ENCODE measurements at regions not wholly inside any gene's neighbourhood (a gene's known extent, or its start where the extent isn't known, plus 50 kb on each side); places are given as distances from the start of the nearest gene placed in this dataset.

DNA sequence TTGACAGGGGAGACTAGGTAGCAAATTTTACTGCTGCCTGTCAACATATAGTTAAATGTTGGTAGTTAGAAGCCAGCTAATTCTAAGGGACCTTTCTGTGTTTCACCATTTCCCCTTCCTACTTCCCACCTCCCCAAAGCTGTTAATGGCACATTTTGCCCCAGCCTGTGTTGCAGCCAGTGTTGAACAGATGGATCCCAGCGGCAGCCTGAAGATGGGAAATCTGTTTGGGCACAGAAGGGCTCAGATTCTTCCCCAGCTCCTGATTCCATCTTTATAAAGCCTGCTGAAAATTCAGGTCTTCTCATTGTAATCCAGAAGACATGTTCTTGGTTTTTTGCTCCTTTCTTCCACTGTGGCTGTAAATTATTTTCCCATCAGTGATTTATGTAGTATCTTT, 89.0 kb downstream of the SPRY1 start:
- Histone ChIP-seq H3K27me3 (ENCODE audit: insufficient read depth in 3 of 3, low read length in 2 of 3) (no peaks in the 10 kb centered on the region), H3K27ac (no peak overlapping the region), H3K36me3 (ENCODE audit: insufficient read depth in 1 of 2, low read depth in 1 of 2) (no peaks in the 10 kb centered on the region), H3K9me3 (no peaks in the 10 kb centered on the region), H3K4me3 (no peak overlapping the region), H3K4me1 (no peaks in the 10 kb centered on the region)
- 56 to 71% (median 68%) methylated on average over 1 of the region's 1 CpG for WGBS, 3 donors
- TF ChIP-seq, protein P1, sequence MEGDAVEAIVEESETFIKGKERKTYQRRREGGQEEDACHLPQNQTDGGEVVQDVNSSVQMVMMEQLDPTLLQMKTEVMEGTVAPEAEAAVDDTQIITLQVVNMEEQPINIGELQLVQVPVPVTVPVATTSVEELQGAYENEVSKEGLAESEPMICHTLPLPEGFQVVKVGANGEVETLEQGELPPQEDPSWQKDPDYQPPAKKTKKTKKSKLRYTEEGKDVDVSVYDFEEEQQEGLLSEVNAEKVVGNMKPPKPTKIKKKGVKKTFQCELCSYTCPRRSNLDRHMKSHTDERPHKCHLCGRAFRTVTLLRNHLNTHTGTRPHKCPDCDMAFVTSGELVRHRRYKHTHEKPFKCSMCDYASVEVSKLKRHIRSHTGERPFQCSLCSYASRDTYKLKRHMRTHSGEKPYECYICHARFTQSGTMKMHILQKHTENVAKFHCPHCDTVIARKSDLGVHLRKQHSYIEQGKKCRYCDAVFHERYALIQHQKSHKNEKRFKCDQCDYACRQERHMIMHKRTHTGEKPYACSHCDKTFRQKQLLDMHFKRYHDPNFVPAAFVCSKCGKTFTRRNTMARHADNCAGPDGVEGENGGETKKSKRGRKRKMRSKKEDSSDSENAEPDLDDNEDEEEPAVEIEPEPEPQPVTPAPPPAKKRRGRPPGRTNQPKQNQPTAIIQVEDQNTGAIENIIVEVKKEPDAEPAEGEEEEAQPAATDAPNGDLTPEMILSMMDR (IDR thresholded peaks at IDR 0.05), result no peak
- ATAC-seq, result no peak
- DNase-seq, result no peak
- intact Hi-C loops (cut with DNase I), result loop anchor here in 1 of 2 donors (5.0 kb wide), 1 partner anchor 73 kb away; no protein-coding TSS in a partner anchor

GRCh38 chr4:123488916-123489315, 92.3 kb downstream of the SPRY1 start:
- ATAC-seq, result peak in 3 of 4 donors; percentile 36 to 70 (median 57)
- Histone ChIP-seq H3K9me3 (no peaks in the 10 kb centered on the region), H3K27me3 (ENCODE audit: insufficient read depth in 3 of 3, low read length in 2 of 3) (no peaks in the 10 kb centered on the region), H3K27ac (no peak overlapping the region), H3K36me3 (ENCODE audit: insufficient read depth in 1 of 2, low read depth in 1 of 2) (no peaks in the 10 kb centered on the region), H3K4me1 (no peaks in the 10 kb centered on the region), H3K4me3 (no peak overlapping the region)
- intact Hi-C loops (cut with DNase I), result loop anchor here in 1 of 2 donors (5.0 kb wide), 1 partner anchor 77 kb away; no protein-coding TSS in a partner anchor
- TF ChIP-seq, protein P1 (IDR thresholded peaks at IDR 0.05), result no peak
- no peak for DNase-seq
- 68 to 82% (median 73%) methylated on average over 5 of the region's 5 CpGs for WGBS, 3 donors

DNA sequence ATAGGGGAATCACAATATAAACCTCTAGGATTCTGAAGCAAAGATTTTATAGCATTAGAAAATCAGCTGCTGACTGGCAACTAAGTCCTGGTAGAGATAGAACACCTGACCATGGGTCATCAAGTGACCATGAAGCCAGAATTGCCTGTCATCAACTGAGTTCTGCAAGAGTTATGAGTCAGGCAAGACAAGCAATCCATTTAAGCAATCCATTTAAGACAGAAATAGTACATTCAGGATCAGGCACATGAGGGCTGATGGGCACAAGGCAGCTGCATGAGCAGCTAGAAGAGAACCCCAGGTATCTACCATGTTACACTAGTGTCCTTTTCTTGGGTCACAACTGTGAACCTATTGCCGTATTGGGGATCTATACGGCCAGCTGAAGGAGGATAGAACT, 98.9 kb downstream of the SPRY1 start:
- no peaks in the 10 kb centered on the region for H3K27me3 ChIP-seq (ENCODE audit: insufficient read depth in 3 of 3, low read length in 2 of 3)
- peak; percentile 21 to 63 for DNase-seq
- peak overlapping the region; percentile 79 for H3K27ac ChIP-seq
- H3K36me3 ChIP-seq (ENCODE audit: insufficient read depth in 1 of 2, low read depth in 1 of 2), result no peaks in the 10 kb centered on the region
- 28 to 61% (median 38%) methylated on average over 2 of the region's 2 CpGs for WGBS, 3 donors
- peak; percentile 98 to 99 (median 99) for ATAC-seq
- H3K9me3 ChIP-seq, result no peaks in the 10 kb centered on the region
- peaks cover 13% of the 10 kb centered on the region for H3K4me1 ChIP-seq
- H3K4me3 ChIP-seq, result no peak overlapping the region
- intact Hi-C loops (cut with DNase I), result loop anchor here (5.0 to 10.0 kb wide), 2 partner anchors 98 to 159 kb away; partner anchors contain the start of gene SPRY1 (in 1 of the 2)
- TF ChIP-seq, protein P1 (IDR thresholded peaks at IDR 0.05), result no peak

DNA sequence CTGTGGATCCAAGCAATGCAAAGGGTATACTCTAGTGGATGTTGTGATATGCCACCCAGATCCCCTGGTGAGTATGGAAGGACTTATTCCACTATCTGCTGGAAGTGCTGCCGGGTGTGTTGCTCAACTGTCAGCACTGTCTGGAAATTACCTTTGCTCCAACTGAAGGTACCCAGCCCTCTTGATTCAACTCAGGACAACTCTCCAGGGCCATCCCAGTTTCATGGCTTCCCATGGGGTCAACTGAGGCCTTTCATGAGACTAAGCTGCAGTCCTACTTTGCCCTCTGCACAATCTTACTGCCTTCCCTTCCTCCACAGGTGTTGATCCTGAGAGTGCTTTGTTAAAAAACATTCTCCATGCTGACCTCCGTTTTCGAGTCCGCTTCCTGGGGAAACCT, 99.8 kb downstream of the SPRY1 start:
- Histone ChIP-seq H3K36me3 (ENCODE audit: insufficient read depth in 1 of 2, low read depth in 1 of 2) (no peaks in the 10 kb centered on the region), H3K4me1 (peaks cover 13% of the 10 kb centered on the region), H3K27me3 (ENCODE audit: insufficient read depth in 3 of 3, low read length in 2 of 3) (no peaks in the 10 kb centered on the region), H3K4me3 (no peak overlapping the region), H3K27ac (no peak overlapping the region), H3K9me3 (no peaks in the 10 kb centered on the region)
- DNase-seq, result no peak
- peak in 2 of 4 donors; percentile 14 to 23 for ATAC-seq
- intact Hi-C loops (cut with DNase I), result loop anchor here (5.0 to 10.0 kb wide), 2 partner anchors 99 to 158 kb away; partner anchors contain the start of gene SPRY1 (in 1 of the 2)
- TF ChIP-seq, protein P1 (IDR thresholded peaks at IDR 0.05), result no peak
- 78 to 88% (median 85%) methylated on average over 4 of the region's 4 CpGs for WGBS, 3 donors

GRCh38 chr4:123497340-123497739, 100.7 kb downstream of the SPRY1 start:
- Histone ChIP-seq H3K4me1 (peaks cover 13% of the 10 kb centered on the region), H3K4me3 (no peak overlapping the region), H3K27me3 (ENCODE audit: insufficient read depth in 3 of 3, low read length in 2 of 3) (no peaks in the 10 kb centered on the region), H3K27ac (no peak overlapping the region), H3K36me3 (ENCODE audit: insufficient read depth in 1 of 2, low read depth in 1 of 2) (no peaks in the 10 kb centered on the region), H3K9me3 (no peaks in the 10 kb centered on the region)
- intact Hi-C loops (cut with DNase I), result loop anchor here (5.0 to 10.0 kb wide), 2 partner anchors 100 to 157 kb away; partner anchors contain the start of gene SPRY1 (in 1 of the 2)
- ATAC-seq, result no peak
- no peak for DNase-seq
- TF ChIP-seq, protein P1 (IDR thresholded peaks at IDR 0.05), result no peak
- WGBS, 3 donors, result 93 to 94% (median 93%) methylated on average over 6 of the region's 6 CpGs

Data from psoas muscle (tissue), 7 donors.